GM23338 (cell line): ENCODE measurements at regions not wholly inside any gene's neighbourhood (a gene's known extent, or its start where the extent isn't known, plus 50 kb on each side); places are given as distances from the start of the nearest gene placed in this dataset.

Experiments
- ZNF114 ChIP-seq: fragments of 250-450 bp; sonication (Bioruptor Pico); IDR thresholded peaks from 2 replicates; pipeline ENCODE4 v1.5.0; 2020; ENCODE audit warnings: mild to moderate bottlenecking, moderate library complexity
- TF ChIP-seq, protein P1 (sequence below): IDR thresholded peaks from one replicate; pipeline ENCODE4 v1.6.1; 2018; ENCODE audit warnings: antibody characterized with exemption; ENCODE audit not compliant: unreplicated experiment

DNA sequence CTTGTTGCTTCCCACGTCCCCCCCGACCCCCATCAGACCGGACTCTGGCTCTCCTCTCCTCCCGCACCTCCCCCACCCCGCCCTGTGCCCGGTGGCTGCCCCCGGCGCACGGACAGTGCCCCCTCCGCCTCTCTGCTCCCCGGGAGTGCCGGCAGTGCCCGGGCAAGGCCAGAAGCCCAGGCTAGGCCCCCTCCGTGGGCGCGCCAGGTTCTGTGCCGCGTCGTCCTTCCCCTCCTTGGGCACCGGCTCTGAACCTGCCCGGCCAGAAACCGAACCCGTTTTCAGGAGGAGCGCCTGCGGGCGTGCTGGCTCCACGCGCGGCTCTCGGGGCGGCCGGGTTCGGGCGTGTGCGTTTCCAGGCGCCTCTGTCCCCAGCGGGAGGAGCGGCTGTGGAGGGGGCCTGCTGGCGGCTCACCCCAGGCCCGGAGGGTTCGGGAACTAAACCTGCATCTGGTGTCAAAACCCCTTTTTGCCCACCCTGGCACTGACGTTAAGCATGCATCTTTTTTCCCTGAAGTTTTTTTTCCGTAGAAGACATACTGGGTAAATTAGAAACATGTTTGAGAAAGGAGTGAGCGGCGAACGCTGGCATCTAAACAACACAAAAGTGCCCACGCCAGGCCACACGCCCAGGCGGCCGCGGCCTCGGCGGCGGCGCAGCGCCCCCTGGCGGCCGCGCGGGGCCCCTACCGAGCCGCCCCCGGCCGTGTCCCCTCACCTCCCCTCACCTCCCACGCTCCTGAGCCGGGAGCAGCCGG lies 123.9 kb upstream of the SLC1A4 start:
- TF ChIP-seq, protein P1, sequence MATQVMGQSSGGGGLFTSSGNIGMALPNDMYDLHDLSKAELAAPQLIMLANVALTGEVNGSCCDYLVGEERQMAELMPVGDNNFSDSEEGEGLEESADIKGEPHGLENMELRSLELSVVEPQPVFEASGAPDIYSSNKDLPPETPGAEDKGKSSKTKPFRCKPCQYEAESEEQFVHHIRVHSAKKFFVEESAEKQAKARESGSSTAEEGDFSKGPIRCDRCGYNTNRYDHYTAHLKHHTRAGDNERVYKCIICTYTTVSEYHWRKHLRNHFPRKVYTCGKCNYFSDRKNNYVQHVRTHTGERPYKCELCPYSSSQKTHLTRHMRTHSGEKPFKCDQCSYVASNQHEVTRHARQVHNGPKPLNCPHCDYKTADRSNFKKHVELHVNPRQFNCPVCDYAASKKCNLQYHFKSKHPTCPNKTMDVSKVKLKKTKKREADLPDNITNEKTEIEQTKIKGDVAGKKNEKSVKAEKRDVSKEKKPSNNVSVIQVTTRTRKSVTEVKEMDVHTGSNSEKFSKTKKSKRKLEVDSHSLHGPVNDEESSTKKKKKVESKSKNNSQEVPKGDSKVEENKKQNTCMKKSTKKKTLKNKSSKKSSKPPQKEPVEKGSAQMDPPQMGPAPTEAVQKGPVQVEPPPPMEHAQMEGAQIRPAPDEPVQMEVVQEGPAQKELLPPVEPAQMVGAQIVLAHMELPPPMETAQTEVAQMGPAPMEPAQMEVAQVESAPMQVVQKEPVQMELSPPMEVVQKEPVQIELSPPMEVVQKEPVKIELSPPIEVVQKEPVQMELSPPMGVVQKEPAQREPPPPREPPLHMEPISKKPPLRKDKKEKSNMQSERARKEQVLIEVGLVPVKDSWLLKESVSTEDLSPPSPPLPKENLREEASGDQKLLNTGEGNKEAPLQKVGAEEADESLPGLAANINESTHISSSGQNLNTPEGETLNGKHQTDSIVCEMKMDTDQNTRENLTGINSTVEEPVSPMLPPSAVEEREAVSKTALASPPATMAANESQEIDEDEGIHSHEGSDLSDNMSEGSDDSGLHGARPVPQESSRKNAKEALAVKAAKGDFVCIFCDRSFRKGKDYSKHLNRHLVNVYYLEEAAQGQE, result no peak
- no peak for TF ChIP-seq ZNF114 (CRISPR knock-in tag)
